Dermis blood vessel endothelial cell (primary cell): ENCODE measurements at regions not wholly inside any gene's neighbourhood (a gene's known extent, or its start where the extent isn't known, plus 50 kb on each side); places are given as distances from the start of the nearest gene placed in this dataset.
A peak's percentile ranks its signal among the peaks of the same experiment; 100 is the strongest.

Source experiments
- DNase-seq: peaks from one replicate; pipeline ENCODE4 v3.0.0; 2010

DNA sequence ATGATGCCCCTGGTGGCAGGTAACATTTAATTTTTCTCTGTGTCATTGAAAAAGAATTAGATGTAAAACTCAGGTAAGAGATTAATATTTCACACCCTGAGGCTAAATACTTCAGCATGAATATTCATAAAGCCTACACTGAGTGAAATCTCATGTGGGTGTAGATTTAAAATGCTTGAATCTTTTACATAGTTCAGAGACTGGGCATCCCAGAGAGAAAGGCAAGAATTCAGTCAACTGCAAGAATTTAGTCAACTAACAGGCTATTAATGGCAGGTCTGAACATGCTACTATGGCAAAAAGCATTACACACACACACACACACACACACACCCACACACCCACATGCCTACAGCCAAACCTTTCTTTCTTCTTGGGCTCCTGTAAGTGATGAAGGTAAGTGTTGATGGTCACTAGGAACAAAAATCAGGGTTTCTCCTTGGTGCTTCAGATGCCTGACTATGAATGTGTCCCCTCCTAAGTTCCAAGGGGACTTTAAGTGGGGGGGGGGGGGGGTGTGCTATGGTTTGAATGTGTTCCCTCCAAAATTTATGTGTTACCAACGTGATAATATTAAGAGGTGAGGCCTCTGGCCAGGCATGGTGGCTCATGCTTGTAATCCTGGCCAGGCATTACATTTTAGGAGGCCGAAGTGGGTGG is 63.7 kb upstream of the PSMD7 start:
- DNase-seq: no peak

DNA sequence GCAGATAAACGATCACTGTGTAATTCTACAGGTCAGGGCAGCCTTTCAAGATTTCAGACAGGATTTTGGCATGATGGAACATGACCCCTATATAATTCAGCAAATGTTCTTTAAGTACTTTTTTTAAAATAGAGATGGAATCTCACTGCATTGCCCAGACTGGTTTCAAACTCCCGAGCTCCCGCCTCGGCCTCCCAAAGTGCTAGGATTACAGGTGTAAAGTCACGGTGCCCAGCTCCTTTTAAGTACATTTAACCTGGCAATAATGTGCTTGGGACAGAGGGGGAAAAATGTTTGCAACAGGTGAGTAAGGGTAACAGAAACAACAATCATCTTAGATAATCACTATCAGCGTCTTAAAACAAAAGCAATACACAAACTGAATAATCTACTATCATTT is 66.5 kb upstream of the PSMD7 start:
- no peak for DNase-seq

DNA sequence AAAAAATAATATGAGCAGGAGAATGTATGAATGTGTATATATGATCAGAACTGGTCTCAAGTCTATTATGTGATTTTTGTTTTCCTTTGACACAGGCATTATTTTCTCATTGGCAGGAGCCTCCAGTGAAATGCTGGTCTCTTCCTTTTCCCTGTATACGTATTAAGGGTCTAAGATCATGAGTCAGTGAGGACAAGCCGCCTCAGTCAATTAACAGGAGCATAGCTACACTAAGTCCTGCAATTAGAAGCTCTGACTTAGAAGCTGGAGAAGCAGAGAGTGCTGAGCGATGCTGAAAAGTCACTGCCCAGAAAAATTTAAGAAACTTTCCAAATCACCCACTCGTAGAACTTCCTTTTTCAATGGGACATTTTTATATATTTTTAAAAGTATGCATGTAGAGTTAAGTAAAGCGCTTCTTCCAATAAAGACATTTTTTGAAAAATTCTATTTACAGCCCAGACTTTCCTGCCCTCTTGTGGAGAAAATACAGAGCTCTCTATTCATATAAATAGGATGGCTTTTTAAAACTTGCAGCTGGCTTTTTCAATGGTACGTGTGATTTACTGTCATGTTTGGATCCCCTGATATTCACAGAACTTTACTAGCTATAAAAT is 70.2 kb upstream of the PSMD7 start:
- DNase-seq: peak; percentile 13

DNA sequence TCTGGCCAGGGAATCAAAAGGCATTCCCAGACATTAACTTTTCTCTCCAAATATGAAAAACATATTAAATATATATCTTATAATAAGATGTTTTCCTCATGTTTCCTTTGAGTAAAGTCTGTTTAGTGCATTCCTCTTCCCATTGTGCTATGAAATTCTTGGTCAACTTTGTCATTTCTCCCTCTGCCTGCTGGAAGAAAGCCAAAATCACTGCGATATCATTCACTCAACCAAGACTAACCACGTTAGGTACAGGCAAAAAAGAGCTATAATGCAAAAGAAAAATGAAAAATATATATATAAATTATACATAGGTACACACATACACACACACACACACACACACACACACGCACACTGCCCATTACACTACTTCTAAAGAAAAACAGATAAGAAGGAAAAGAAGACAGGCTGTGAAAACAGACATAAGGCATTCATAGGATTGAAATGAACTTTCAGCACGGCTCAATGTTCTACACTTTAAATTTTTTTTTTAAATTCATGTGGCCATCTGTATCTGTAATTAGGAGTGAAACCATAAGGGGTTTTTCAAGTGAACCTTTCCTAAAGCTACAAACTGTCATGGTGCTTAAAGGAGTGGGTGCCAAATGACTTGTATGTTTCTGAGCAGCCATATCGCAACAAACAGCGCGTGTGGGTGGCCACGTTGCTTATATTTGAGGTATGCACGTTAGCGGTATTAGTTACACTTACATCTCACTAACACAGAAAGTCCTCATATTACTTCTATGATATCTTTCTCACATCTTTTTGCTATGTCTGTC is 71.6 kb upstream of the PSMD7 start:
- peak; percentile 64 for DNase-seq

DNA sequence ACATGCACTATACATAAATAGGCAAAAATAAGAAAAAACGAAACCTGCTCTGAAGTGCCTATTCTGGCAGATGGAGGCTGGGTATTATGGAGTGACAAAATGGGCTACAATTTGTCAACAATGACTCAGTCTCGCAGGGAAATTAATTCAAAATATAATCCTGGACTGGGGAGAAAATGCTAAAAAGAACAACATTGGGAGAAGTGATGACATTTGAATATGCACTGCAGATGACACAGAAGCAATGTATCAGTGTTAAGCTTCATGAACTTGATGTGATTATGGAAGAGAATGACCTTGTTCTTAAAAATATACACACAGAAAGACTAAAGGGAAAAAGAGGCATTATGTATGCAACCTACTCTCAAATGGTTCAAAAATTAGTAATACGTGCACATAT is 74.8 kb upstream of the PSMD7 start:
- no peak for DNase-seq

DNA sequence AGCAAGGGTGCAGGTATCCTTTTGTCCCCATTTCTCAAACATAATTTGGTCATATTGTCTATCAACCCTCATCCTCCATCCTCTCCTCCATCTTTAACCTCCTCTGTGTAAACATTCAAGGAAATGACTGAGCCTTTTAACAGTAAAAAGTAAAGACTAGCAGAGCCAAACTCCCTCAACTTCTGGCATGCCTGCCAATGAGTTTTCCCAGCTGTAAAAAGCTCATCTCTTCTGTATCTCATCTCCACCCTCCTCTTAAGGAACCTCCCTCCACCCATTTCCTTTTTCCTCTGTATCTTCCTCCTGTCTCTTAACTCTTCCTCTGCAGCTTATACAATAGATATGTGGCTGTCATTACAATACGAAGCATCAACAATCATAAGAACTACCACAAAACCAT is 76.9 kb upstream of the PSMD7 start:
- DNase-seq: no peak

DNA sequence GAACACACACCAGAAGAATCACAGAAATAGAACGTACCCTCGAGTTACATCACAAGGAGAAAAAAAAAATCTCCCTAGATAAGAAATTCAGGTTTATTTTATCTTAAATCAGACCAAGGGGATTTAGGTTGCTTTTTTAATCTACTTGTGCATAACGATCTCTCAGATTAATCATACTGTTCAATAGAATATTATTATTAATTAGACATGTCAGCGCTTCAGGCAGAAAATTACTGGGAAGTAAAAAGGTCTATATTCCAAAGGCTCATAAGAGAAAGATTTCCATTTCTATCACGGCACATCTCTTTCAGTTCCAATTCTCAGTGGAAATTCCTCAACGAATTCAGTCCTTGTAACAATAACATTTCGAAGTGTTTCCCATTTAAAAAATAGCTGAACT is 77.7 kb upstream of the PSMD7 start:
- DNase-seq: no peak

DNA sequence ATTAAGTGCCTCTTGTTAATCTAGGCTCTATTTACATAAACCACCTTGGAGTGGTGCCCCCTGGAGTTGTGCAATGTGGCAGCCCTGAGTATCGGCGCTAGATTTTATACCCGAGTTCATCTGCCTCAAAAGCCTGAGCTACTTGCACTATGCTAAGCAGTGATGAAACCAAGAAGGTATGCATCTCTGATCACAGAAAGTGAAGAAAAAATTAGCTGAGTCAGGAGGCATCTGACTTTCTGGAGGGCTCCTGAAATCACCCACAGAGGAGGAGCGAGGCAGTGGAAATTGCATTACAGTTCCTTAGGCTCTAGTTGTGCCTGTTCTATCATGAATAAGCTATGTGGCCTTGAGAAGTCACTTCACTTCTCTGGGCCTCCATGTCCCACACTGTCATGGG is 80.3 kb upstream of the PSMD7 start:
- DNase-seq: no peak

DNA sequence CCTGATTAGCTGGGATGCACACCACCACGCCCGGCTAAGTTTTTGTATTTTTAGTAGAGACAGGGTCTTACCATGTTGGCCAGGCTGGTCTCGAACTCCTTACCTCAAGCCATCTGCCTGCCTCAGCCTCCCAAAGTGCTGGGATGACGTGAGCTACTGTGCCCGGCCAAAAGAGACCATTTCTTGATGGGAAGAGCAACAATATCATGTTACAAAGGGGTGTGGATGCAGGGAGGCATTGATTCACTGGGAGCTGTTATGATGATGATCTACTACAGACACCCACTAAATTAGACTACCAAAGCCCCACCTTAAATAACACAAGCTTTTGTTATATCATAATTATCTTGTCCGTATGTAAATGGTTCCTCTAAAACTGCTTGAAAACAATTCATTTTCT is 81.4 kb upstream of the PSMD7 start:
- no peak for DNase-seq

DNA sequence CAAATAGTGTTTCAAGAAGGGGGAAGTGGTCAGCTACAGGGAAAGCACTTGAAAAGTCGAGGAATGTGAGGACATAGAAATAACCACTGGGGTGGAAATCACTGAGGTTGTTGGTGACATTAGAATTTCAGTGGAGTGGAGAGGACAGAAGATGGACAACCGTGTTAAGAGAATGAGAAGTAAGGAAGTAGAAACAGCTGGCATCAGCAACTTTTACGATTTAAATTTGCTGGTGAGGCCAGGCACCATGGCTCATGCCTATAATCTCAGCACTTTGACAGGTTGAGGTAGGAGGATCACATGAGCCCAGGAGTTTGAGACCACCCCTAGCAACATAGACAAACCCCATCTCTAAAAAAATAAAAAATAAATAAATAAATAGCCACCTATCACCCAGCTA is 83.2 kb upstream of the PSMD7 start:
- DNase-seq: no peak

DNA sequence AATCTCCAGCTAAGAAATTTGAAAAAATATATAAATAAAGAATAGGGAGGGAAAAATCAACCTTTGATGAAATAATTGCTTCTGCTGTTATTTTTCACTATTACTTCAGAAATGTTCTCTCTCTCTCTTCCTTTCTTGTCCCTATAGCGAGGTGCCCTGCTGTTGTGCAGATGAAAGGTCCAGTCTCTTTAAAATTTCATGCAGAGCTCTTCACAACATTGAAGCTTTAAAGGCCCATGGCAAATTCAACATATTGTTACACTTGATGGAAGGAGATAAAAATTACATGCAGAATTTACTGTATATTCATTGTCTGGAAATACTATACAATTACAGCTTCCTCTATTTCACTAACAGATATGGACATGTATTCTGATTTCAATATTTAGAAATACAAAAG is 86.4 kb upstream of the PSMD7 start:
- no peak for DNase-seq

DNA sequence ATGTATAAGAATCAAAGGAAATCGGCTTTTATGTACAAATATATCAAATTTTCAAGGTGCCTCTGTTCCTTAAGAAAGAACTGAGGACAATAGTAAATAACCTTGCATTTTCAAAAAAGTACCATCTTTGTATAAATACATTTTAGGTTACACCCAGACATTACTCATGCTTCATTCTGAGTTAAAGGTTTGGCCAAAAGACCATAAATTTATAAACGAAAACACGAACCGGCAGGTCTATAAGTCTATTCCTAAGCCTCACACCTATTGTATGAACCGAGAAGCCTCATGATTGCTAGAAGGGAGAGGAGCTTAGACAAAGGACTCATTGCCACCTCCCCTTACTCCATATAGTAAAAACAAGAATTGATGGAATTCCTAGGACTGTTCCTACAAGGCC is 94.6 kb upstream of the PSMD7 start:
- DNase-seq: no peak

DNA sequence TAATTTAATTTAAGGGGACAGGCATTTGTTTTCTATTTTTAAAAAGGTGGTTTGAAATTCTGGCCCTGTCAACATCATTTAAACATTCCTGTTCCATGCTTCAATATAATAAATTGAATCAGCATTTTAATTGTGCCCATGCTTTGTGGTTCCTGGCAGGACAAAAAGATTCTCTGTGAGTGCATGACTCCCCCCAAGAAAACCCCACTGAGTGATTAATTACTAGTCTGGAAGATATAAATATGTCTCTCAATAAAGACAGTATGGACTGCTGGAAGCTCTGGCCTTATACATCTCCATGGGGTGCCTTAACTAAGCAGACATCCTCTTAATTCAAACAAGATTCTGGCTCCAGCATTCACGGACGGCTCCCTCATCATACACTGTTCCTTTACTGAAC is 95.0 kb upstream of the PSMD7 start:
- no peak for DNase-seq

DNA sequence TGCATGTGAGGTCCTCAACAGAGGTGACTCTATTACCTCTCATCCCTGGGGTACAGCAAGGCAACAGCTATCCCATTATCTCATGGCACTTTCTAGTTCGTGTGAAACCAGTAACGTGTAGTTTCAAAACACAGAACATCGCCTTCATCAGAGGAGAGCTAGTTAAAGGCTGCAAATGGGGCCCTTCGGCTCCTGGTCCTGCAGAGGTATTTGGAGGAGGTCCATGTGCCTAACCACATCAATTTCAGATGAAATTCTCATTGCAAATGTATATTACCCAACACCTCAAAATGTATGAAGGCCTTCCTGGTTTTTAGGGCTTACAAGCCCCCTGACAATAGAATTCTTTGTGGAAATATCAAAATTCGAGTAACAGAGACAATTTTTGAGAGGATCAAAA is 95.7 kb upstream of the PSMD7 start:
- DNase-seq: no peak

DNA sequence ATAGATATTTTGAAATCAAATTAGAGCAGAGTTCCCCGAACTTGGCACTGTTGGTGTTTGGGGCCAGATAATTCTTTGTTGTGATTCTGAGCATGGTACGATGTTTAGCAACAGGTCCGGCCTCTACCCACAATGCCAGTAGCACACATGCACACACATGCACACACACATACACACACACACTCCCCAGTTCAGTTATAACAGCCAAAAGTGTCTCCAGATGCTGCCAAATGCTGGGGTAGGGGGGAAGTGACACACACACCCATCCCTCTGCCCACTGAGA is 96.8 kb upstream of the PSMD7 start:
- DNase-seq: no peak

DNA sequence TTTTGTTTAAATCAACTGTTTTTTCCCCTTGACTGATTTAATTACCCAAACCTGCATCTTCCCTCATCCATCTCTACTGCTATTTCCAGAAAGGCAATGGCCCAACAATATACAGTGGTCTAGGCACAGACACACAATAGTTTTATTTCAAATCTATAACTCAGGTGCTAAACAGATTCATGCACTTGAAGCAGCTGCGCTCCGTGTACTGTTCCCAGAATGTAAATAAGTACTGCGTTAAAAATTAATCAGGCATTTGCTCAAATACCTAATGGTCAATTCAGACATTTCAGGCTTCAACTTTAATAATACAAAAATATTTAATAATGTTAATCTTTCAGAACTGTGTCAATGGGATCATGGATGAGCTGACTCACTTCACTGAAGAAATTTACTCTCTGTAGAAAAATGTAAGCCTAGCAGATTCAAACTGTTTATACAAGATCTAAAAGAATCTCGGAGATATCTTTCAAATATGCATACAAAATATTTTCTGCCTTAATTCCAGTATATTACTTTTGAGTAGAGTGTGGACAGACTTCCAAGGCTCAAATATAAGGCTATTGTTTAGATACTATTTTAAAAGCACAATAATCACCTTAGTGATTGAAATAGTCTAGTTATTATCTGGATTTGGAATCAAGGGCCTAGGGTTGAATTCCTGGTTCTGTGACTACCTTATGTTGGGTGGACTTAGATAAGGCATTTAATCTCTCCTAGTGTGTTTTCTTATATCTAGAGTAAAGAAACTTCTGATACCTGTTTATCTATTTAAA is 97.4 kb upstream of the PSMD7 start:
- no peak for DNase-seq

DNA sequence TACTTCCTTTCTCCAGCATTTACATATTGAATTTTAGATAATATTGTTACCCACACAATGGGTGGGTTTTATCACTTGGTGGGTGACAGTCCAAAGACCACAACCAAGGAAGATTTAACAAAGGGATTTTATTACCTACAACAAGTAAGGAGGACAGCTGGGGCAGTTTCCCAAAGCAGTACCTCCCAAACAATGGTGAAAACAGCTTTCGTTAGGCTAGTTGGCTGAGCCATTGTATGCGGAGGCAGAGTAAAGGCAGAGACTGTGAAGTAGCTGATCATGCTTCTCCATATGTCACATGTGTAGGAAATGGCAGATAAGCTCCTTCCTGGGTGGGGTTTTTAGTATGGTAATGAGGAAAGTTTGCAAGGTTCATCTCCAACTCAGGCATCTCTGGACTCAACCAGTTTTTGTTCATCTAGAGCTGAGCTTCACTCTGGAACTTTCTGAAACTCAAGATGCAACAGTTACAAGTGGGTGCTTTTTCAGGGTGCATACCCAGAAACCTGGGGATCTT is 104.3 kb upstream of the PSMD7 start:
- DNase-seq: no peak

DNA sequence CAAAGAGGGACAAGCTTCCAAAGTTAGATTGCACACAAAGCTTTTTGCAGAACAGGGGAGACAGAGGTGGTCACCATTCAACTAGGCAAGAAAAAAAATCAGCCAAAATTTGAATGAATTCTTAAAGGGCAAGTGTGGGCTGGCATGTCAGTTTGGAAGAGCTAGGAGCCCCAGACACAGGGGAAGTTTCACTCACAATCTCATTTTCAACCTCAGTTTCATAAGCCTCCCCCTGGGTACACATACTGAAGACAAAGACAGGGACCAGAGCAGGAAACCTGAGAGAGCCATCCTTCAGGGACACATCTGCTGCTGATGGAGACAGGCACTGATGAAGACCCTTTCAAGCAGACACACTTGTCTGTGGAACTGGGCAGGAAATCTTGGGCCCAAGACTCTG is 106.3 kb upstream of the PSMD7 start:
- no peak for DNase-seq

DNA sequence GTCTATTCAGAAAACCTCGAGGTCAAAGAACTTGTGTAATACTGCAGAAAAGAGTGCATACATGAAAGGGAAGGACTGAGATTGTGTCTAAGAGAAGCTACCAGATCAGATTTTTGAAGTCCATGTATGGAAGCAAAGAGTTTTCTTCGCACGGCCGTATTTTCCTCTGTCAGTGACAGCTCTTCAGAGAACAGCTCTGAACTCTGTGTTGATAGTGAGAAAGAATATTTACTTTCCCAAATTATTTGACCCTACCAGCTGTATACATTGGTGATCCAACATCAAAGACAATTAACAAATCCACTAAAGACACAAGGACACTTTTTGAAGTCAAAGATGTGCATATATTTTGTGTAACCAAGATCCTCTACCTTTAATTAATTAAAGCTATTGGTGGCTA is 107.8 kb upstream of the PSMD7 start:
- DNase-seq: no peak

DNA sequence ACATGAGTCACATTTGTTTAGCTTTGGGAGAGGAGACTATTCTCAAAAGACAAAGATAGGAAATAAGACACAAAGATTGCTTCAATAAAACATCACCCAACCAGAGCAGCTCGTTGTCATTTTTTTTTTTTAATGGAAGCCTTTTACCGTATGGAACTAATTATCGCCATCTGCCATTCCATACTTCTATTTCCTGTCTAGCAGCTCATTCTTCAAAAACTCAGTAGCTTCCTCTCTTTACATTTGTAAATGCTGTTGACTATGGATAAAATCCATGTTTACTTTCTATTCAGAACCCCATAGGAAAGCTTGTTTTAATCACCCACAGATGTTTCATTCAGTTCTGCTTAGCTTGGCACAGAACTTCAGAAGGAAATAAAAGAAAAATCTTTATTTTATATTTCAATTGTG is 110.0 kb upstream of the PSMD7 start:
- DNase-seq: no peak

DNA sequence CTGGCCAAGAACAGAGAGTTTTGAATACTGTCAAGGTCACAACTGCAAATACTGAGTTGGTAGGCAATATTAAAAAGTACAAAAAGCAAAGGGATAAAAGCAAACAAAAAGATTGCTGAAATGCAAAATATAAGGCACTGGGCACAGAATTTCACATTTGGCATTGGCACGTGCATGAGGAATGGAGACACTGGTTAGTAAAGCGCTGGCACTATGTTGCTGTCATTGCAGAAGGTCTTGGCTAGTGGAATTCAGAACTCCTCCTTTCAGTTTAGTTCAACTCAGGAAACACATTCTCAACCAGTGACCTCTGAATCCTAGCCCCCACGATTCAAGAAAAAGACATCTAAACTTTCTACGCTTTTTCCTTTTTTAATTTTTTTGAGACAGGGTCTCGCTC is 111.8 kb upstream of the PSMD7 start:
- DNase-seq: no peak

DNA sequence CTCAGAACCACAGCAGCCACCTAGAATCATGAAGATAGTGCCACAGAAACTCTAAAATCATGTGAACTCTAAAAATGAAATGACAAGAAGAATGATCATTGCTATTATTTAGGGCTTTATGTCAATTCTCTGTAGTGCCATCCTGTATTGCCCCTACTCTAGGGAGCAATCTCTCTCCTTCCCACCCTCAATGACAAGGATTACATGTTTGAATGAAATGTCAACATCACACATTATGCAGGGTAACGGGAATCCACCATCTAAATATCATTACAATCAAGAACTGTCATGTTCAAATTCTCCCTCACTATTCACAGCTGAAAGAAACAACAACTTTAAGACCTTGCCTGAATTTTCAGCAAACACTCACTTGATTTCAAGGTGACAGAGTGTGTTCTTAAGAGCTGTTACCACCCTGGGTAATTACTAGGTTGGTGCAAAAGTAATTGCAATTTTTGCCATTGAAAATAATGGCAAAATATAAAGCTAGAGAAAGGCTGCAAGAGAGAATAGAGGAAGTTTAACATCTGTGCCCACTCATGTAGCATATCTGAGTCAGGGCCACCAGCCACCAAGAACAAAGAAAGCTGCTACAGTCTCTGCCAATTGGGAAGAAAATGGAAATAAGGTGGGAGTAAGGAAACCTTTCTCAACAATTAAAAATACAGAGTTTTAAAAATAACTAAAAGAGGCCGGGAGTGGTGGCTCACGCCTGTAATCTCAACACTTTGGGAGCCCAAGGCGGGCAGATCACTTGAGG is 112.8 kb upstream of the PSMD7 start:
- DNase-seq: no peak
